T1000 (cell line): ENCODE measurements at regions not wholly inside any gene's neighbourhood (a gene's known extent, or its start where the extent isn't known, plus 50 kb on each side); places are given as distances from the start of the nearest gene placed in this dataset.
"Not testable (repeated sequence)": the region's sequence is repeated elsewhere in the genome, so short reads cannot be mapped to it uniquely, and the experiment has no call there.

ENCODE experiments used
- DNase-seq: peaks from one replicate; lab custom pipeline; 2025; ENCODE audit warnings: mixed read lengths; lab: John Stamatoyannopoulos, UW

GRCh38 chr9:75541734-75542133, 348.7 kb upstream of the PCSK5 start:
- DNase-seq, result no peak

GRCh38 chr9:75544815-75545214, 345.7 kb upstream of the PCSK5 start:
- no peak for DNase-seq

- no peak for DNase-seq
Measured at GRCh38 chr9:75545287-75545686, 345.2 kb upstream of the PCSK5 start.

GRCh38 chr9:75548871-75549270, 341.6 kb upstream of the PCSK5 start:
- no peak for DNase-seq

GRCh38 chr9:75551861-75552260, 338.6 kb upstream of the PCSK5 start:
- no peak for DNase-seq

- DNase-seq, result no peak
Measured at GRCh38 chr9:75552941-75553340, 337.5 kb upstream of the PCSK5 start.

GRCh38 chr9:75566813-75567212, 323.7 kb upstream of the PCSK5 start:
- DNase-seq, result not testable (repeated sequence)

- DNase-seq, result no peak
Measured at GRCh38 chr9:75570538-75570937, 319.9 kb upstream of the PCSK5 start.

GRCh38 chr9:75574569-75574968, 315.9 kb upstream of the PCSK5 start:
- no peak for DNase-seq

GRCh38 chr9:75582870-75583269, 307.6 kb upstream of the PCSK5 start:
- no peak for DNase-seq

- no peak for DNase-seq
Measured at GRCh38 chr9:75588808-75589207, 301.7 kb upstream of the PCSK5 start.

- DNase-seq, result no peak
Measured at GRCh38 chr9:75589497-75589896, 301.0 kb upstream of the PCSK5 start.

- DNase-seq, result no peak
Measured at GRCh38 chr9:75591972-75592371, 298.5 kb upstream of the PCSK5 start.

GRCh38 chr9:75592586-75592985, 297.9 kb upstream of the PCSK5 start:
- no peak for DNase-seq

- no peak for DNase-seq
Measured at GRCh38 chr9:75593920-75594319, 296.6 kb upstream of the PCSK5 start.

GRCh38 chr9:75599126-75599525, 291.3 kb upstream of the PCSK5 start:
- no peak for DNase-seq

- DNase-seq, result no peak
Measured at GRCh38 chr9:75601280-75601679, 289.2 kb upstream of the PCSK5 start.

GRCh38 chr9:75602060-75602459, 288.4 kb upstream of the PCSK5 start:
- DNase-seq, result no peak

GRCh38 chr9:75604661-75605060, 285.8 kb upstream of the PCSK5 start:
- no peak for DNase-seq

- no peak for DNase-seq
Measured at GRCh38 chr9:75607521-75607920, 283.0 kb upstream of the PCSK5 start.

GRCh38 chr9:75609401-75609800, 281.1 kb upstream of the PCSK5 start:
- DNase-seq, result no peak

GRCh38 chr9:75610246-75610645, 280.2 kb upstream of the PCSK5 start:
- no peak for DNase-seq

GRCh38 chr9:75612205-75612604, 278.3 kb upstream of the PCSK5 start:
- DNase-seq, result no peak

GRCh38 chr9:75612754-75613153, 277.7 kb upstream of the PCSK5 start:
- no peak for DNase-seq

- DNase-seq, result no peak
Measured at GRCh38 chr9:75615284-75615683, 275.2 kb upstream of the PCSK5 start.
